WTC11 (cell line): ENCODE measurements at regions not wholly inside any gene's neighbourhood (a gene's known extent, or its start where the extent isn't known, plus 50 kb on each side); places are given as distances from the start of the nearest gene placed in this dataset.

ENCODE experiments used
- ATAC-seq: fragments of 200-7000 bp; cut with Tn5 transposase; 2 replicates; pipeline ENCODE4 v1.10.0; 2021; ENCODE audit warnings: mild to moderate bottlenecking, moderate library complexity
- CTCF ChIA-PET: fragments of 300-600 bp; sonication (Branson Sonifier 250); formaldehyde crosslinking; loops from one replicate; lab custom pipeline; 2021; ENCODE audit warnings: antibody characterized with exemption; lab: Charles Lee
- POLR2A ChIA-PET: fragments of 350-600 bp; sonication (Branson Sonifier 250); formaldehyde crosslinking; loops from one replicate; lab custom pipeline; 2021; ENCODE audit warnings: antibody characterized with exemption; lab: Charles Lee
- DNase-seq: peaks from one replicate; pipeline ENCODE4 v3.0.0; 2021; ENCODE audit warnings: low spot score
- H3K27ac Mint-ChIP-seq: 2 replicates; pipeline ENCODE4 v1.8.0; 2021; ENCODE audit warnings: mixed read lengths
- H3K27me3 Mint-ChIP-seq: 2 replicates; pipeline ENCODE4 v1.8.0; 2021; ENCODE audit warnings: low read depth, mild to moderate bottlenecking, moderate library complexity, mixed read lengths
- H3K36me3 Mint-ChIP-seq: 2 replicates; pipeline ENCODE4 v1.8.0; 2021; ENCODE audit warnings: mixed read lengths
- H3K4me1 Mint-ChIP-seq: 2 replicates; pipeline ENCODE4 v1.8.0; 2022; ENCODE audit warnings: mixed read lengths
- H3K4me3 Mint-ChIP-seq: 2 replicates; pipeline ENCODE4 v1.8.0; 2021; ENCODE audit warnings: mild to moderate bottlenecking, moderate library complexity, mixed read lengths
- H3K9me3 Mint-ChIP-seq: 2 replicates; pipeline ENCODE4 v1.8.0; 2021; ENCODE audit warnings: mixed read lengths
- CBFB ChIP-seq: sonication (generic); formaldehyde crosslinking; IDR thresholded peaks from 2 replicates; pipeline ENCODE4 v1.8.1; 2022; ENCODE audit warnings: mild to moderate bottlenecking, low read depth, missing genetic modification reagents
- CREM ChIP-seq: sonication (generic); formaldehyde crosslinking; IDR thresholded peaks from 2 replicates; pipeline ENCODE4 v1.8.1; 2022; ENCODE audit warnings: mild to moderate bottlenecking, missing genetic modification reagents, moderate library complexity
- ETV6 ChIP-seq: sonication (generic); formaldehyde crosslinking; IDR thresholded peaks from 2 replicates; pipeline ENCODE4 v1.8.1; 2022; ENCODE audit warnings: mild to moderate bottlenecking, missing genetic modification reagents
- GRHL2 ChIP-seq: fragments of 250-450 bp; sonication (Bioruptor Pico); IDR thresholded peaks from 2 replicates; pipeline ENCODE4 v1.8.0; 2022; ENCODE audit warnings: mild to moderate bottlenecking, moderate library complexity; ENCODE audit not compliant: insufficient replicate concordance, severe bottlenecking
- GTF2I ChIP-seq: fragments of 250-450 bp; sonication (Bioruptor Pico); conservative IDR thresholded peaks from 2 replicates; pipeline ENCODE4 v1.4.0; 2021; ENCODE audit warnings: mild to moderate bottlenecking
- HMGA2 ChIP-seq: fragments of 250-450 bp; sonication (Bioruptor Pico); IDR thresholded peaks from 2 replicates; pipeline ENCODE4 v1.4.0; 2021; ENCODE audit warnings: mild to moderate bottlenecking, moderate library complexity
- HMGXB4 ChIP-seq: sonication (generic); formaldehyde crosslinking; IDR thresholded peaks from 2 replicates; pipeline ENCODE4 v1.8.1; 2023; ENCODE audit warnings: mild to moderate bottlenecking, moderate library complexity, missing genetic modification reagents
- IRF2 ChIP-seq: sonication (generic); formaldehyde crosslinking; IDR thresholded peaks from 2 replicates; pipeline ENCODE4 v1.8.0; 2022; ENCODE audit warnings: low read depth, missing genetic modification reagents, borderline replicate concordance
- JUN ChIP-seq: sonication (generic); formaldehyde crosslinking; IDR thresholded peaks from 2 replicates; pipeline ENCODE4 v1.8.0; 2023; ENCODE audit warnings: mild to moderate bottlenecking, missing genetic modification reagents
- KAT7 ChIP-seq: sonication (generic); formaldehyde crosslinking; IDR thresholded peaks from 2 replicates; pipeline ENCODE4 v1.8.1; 2023; ENCODE audit warnings: missing genetic modification reagents, mild to moderate bottlenecking, borderline replicate concordance
- MLX ChIP-seq: sonication (generic); formaldehyde crosslinking; IDR thresholded peaks from 2 replicates; pipeline ENCODE4 v1.8.1; 2023; ENCODE audit warnings: mild to moderate bottlenecking, missing genetic modification reagents, moderate library complexity
- MYBL2 ChIP-seq: sonication (generic); formaldehyde crosslinking; IDR thresholded peaks from 2 replicates; pipeline ENCODE4 v1.8.1; 2023; ENCODE audit warnings: mild to moderate bottlenecking, moderate library complexity, missing genetic modification reagents
- NFATC4 ChIP-seq: fragments of 250-450 bp; sonication (Bioruptor Pico); IDR thresholded peaks from 2 replicates; pipeline ENCODE4 v1.9.0; 2021; ENCODE audit warnings: mild to moderate bottlenecking
- NR2C2 ChIP-seq: sonication (generic); formaldehyde crosslinking; IDR thresholded peaks from 2 replicates; pipeline ENCODE4 v1.8.0; 2022; ENCODE audit warnings: mild to moderate bottlenecking, missing genetic modification reagents
- NR3C1 ChIP-seq: sonication (generic); formaldehyde crosslinking; conservative IDR thresholded peaks from 2 replicates; pipeline ENCODE4 v1.8.1; 2023; ENCODE audit warnings: low read depth, mild to moderate bottlenecking, missing genetic modification reagents
- PRDM15 ChIP-seq: sonication (generic); formaldehyde crosslinking; IDR thresholded peaks from 2 replicates; pipeline ENCODE4 v1.8.0; 2022; ENCODE audit warnings: missing genetic modification reagents
- PREB ChIP-seq: sonication (generic); formaldehyde crosslinking; IDR thresholded peaks from 2 replicates; pipeline ENCODE4 v1.8.1; 2022; ENCODE audit warnings: mild to moderate bottlenecking, missing genetic modification reagents, moderate library complexity, borderline replicate concordance
- RELA ChIP-seq: sonication (generic); formaldehyde crosslinking; IDR thresholded peaks from 2 replicates; pipeline ENCODE4 v1.8.1; 2022; ENCODE audit warnings: missing genetic modification reagents, mild to moderate bottlenecking, borderline replicate concordance
- SMAD3 ChIP-seq: sonication (generic); formaldehyde crosslinking; IDR thresholded peaks from 2 replicates; pipeline ENCODE4 v1.8.0; 2022; ENCODE audit warnings: missing genetic modification reagents, mild to moderate bottlenecking, borderline replicate concordance
- SMAD4 ChIP-seq: sonication (generic); formaldehyde crosslinking; IDR thresholded peaks from 2 replicates; pipeline ENCODE4 v1.8.0; 2022; ENCODE audit warnings: mild to moderate bottlenecking, missing genetic modification reagents
- SP1 ChIP-seq: sonication (generic); formaldehyde crosslinking; conservative IDR thresholded peaks from 2 replicates; pipeline ENCODE4 v1.8.1; 2022; ENCODE audit warnings: missing genetic modification reagents
- TP53 ChIP-seq: sonication (generic); formaldehyde crosslinking; IDR thresholded peaks from 2 replicates; pipeline ENCODE4 v1.8.1; 2023; ENCODE audit warnings: mild to moderate bottlenecking, missing genetic modification reagents
- ZBTB43 ChIP-seq: sonication (generic); formaldehyde crosslinking; IDR thresholded peaks from 2 replicates; pipeline ENCODE4 v1.8.1; 2023; ENCODE audit warnings: mild to moderate bottlenecking, missing genetic modification reagents
- ZNF219 ChIP-seq: sonication (generic); formaldehyde crosslinking; IDR thresholded peaks from 2 replicates; pipeline ENCODE4 v1.8.0; 2023; ENCODE audit warnings: missing genetic modification reagents, mild to moderate bottlenecking, borderline replicate concordance
- ZNF317 ChIP-seq: sonication (generic); formaldehyde crosslinking; IDR thresholded peaks from 2 replicates; pipeline ENCODE4 v1.8.1; 2023; ENCODE audit warnings: low read depth, mild to moderate bottlenecking, moderate library complexity, missing genetic modification reagents, borderline replicate concordance
- ZNF416 ChIP-seq: fragments of 250-450 bp; sonication (Bioruptor Pico); IDR thresholded peaks from 2 replicates; pipeline ENCODE4 v1.9.0; 2021; ENCODE audit warnings: mild to moderate bottlenecking, inconsistent platforms

GRCh38 chr11:119551420-119552105, 128.6 kb upstream of the THY1 start (continued):
- TF ChIP-seq CREM (no peak), NR3C1 (CRISPR knock-in tag) (no peak), HMGA2 (CRISPR knock-in tag) (no peak), SP1 (no peak), KAT7 (CRISPR knock-in tag) (no peak), JUN (CRISPR knock-in tag) (no peak), PREB (no peak), ZNF416 (CRISPR knock-in tag) (no peak), SMAD3 (CRISPR knock-in tag) (no peak), IRF2 (CRISPR knock-in tag) (no peak)

GRCh38 chr11:119550053-119550752, 127.2 kb upstream of the THY1 start:
- Mint-ChIP-seq H3K4me3 (no peak overlapping the region), H3K36me3 (peaks cover 7% of the 10 kb centered on the region; the same call in 1 of the 2 replicates), H3K9me3 (peaks cover 12% of the 10 kb centered on the region), H3K27me3 (no peaks in the 10 kb centered on the region), H3K27ac (no peak overlapping the region), H3K4me1 (peaks cover 10% of the 10 kb centered on the region)
- TF ChIP-seq PREB, result no peak
- no peak for TF ChIP-seq TP53
- no peak for TF ChIP-seq ZBTB43 (CRISPR knock-in tag)
- TF ChIP-seq GRHL2 (CRISPR knock-in tag), result no peak
- no peak for TF ChIP-seq MLX (CRISPR knock-in tag)
- TF ChIP-seq HMGXB4 (CRISPR knock-in tag), result no peak
- no peak for TF ChIP-seq PRDM15 (CRISPR knock-in tag)
- TF ChIP-seq NR2C2, result no peak
- TF ChIP-seq ZNF317, result no peak
- TF ChIP-seq CBFB (CRISPR knock-in tag), result no peak
- no peak for TF ChIP-seq ZNF219
- TF ChIP-seq RELA, result no peak
- no peak for TF ChIP-seq MYBL2 (CRISPR knock-in tag)
- no peak for TF ChIP-seq NFATC4 (CRISPR knock-in tag)
- no peak for TF ChIP-seq GTF2I (CRISPR knock-in tag)
- TF ChIP-seq SMAD4, result no peak
- no peak for TF ChIP-seq ETV6 (CRISPR knock-in tag)
- POLR2A ChIA-PET, result no interaction called here
- CTCF ChIA-PET, result interaction anchor here (1.0 to 2.4 kb wide), 2 partner anchors 16 to 92 kb away, joined by 3 to 11 read pairs; no protein-coding TSS in a partner anchor
- ATAC-seq (no peak), DNase-seq (no peak)
